IMR-90 (cell line): ENCODE measurements at regions not wholly inside any gene's neighbourhood (a gene's known extent, or its start where the extent isn't known, plus 50 kb on each side); places are given as distances from the start of the nearest gene placed in this dataset.

Experiments
- ATAC-seq: fragments of 200-7000 bp; cut with Tn5 transposase; 2 replicates; pipeline ENCODE4 v1.9.1; 2020; ENCODE audit warnings: low read depth, mild to moderate bottlenecking, moderate library complexity
- BruUV-seq: library from RNA; stranded (reverse); fragments of 400-500 nt; replicated peaks from 2 replicates; lab custom pipeline; 2021; lab: Mats Ljungman, UMichigan
- CTCF ChIA-PET: fragments of 300-600 bp; formaldehyde crosslinking; extraction: SDS; loops from one replicate; lab custom pipeline; 2021; ENCODE audit warnings: antibody characterized with exemption; lab: Yijun Ruan, JAX
- POLR2A ChIA-PET: fragments of 300-600 bp; sonication (Branson Sonifier 250); formaldehyde crosslinking; loops from one replicate; lab custom pipeline; 2022; ENCODE audit warnings: antibody characterized with exemption; ENCODE audit not compliant: unreplicated experiment; lab: Charles Lee
- DNase-seq: peaks from one replicate; pipeline ENCODE4 v3.0.0; 2013
- H2AFZ ChIP-seq: replicated peaks from 2 replicates; pipeline ENCODE3; 2013; ENCODE audit warnings: low read length, mild to moderate bottlenecking; ENCODE audit not compliant: poor library complexity
- H2AK5ac ChIP-seq: 2 replicates; pipeline ENCODE4 v1.6.1; 2013; ENCODE audit warnings: low read depth, low read length, inconsistent platforms
- H2AK9ac ChIP-seq: replicated peaks from 2 replicates; pipeline ENCODE3; 2013; ENCODE audit warnings: mild to moderate bottlenecking, low read depth, low read length, moderate library complexity; ENCODE audit not compliant: poor library complexity
- H2BK120ac ChIP-seq: 2 replicates; pipeline ENCODE4 v1.6.1; 2013; ENCODE audit warnings: low read depth, low read length, inconsistent platforms
- H2BK15ac ChIP-seq: 3 replicates; pipeline ENCODE4 v1.6.1; 2013; ENCODE audit warnings: low read depth, low read length, inconsistent platforms
- H2BK20ac ChIP-seq: 2 replicates; pipeline ENCODE4 v1.6.1; 2013; ENCODE audit warnings: low read depth, mild to moderate bottlenecking, inconsistent platforms, low read length, moderate library complexity
- H2BK5ac ChIP-seq: 2 replicates; pipeline ENCODE4 v1.6.1; 2013; ENCODE audit warnings: mild to moderate bottlenecking, low read depth, low read length, inconsistent platforms; ENCODE audit not compliant: poor library complexity, severe bottlenecking
- H3K14ac ChIP-seq: replicated peaks from 2 replicates; pipeline ENCODE4 v1.6.1; 2013; ENCODE audit warnings: low read depth, low read length, inconsistent platforms
- H3K18ac ChIP-seq: 2 replicates; pipeline ENCODE4 v1.6.1; 2013; ENCODE audit warnings: low read depth, low read length, control low read depth
- H3K23ac ChIP-seq: 2 replicates; pipeline ENCODE4 v1.6.1; 2013; ENCODE audit warnings: low read depth, low read length, inconsistent platforms
- H3K27ac ChIP-seq: 2 replicates; pipeline ENCODE4 v1.5.1; 2013; ENCODE audit warnings: mild to moderate bottlenecking, control low read depth, low read length; ENCODE audit not compliant: insufficient read depth
- H3K27me3 ChIP-seq: 2 replicates; pipeline ENCODE4 v1.6.1; 2013; ENCODE audit warnings: low read length; ENCODE audit not compliant: control insufficient read depth, insufficient read depth
- H3K36me3 ChIP-seq: 2 replicates; pipeline ENCODE4 v1.6.1; 2013; ENCODE audit warnings: low read length, mixed read lengths; ENCODE audit not compliant: control insufficient read depth, insufficient read depth
- H3K4ac ChIP-seq: 2 replicates; pipeline ENCODE4 v1.6.1; 2013; ENCODE audit warnings: low read depth, low read length, inconsistent platforms
- H3K4me1 ChIP-seq: 2 replicates; pipeline ENCODE4 v1.6.1; 2013; ENCODE audit warnings: low read length, mixed read lengths; ENCODE audit not compliant: control insufficient read depth, insufficient read depth
- H3K4me2 ChIP-seq: 2 replicates; pipeline ENCODE4 v1.6.1; 2013; ENCODE audit warnings: low read depth, mild to moderate bottlenecking, control low read depth, low read length, moderate library complexity
- H3K4me3 ChIP-seq: 2 replicates; pipeline ENCODE4 v1.5.1; 2013; ENCODE audit warnings: low read depth, mild to moderate bottlenecking, control low read depth, low read length, moderate library complexity; ENCODE audit not compliant: insufficient read depth
- H3K56ac ChIP-seq: 2 replicates; pipeline ENCODE4 v1.6.1; 2013; ENCODE audit warnings: low read length, inconsistent platforms; ENCODE audit not compliant: insufficient read depth; ENCODE audit errors: extremely low read depth
- H3K79me1 ChIP-seq, 2 experiments: 2 replicates each; pipeline ENCODE4 v1.6.1; 2013; ENCODE audit warnings: low read length in 2 of 2, inconsistent platforms in 1 of 2, low read depth in 1 of 2
- H3K9ac ChIP-seq: 2 replicates; pipeline ENCODE4 v1.6.1; 2013; ENCODE audit warnings: low read depth, low read length, control low read depth
- H3K9me1 ChIP-seq: 2 replicates; pipeline ENCODE4 v1.6.1; 2013; ENCODE audit warnings: low read length, inconsistent platforms; ENCODE audit not compliant: insufficient read depth
- H3K9me3 ChIP-seq: 2 replicates; pipeline ENCODE4 v1.6.1; 2013; ENCODE audit warnings: low read length; ENCODE audit not compliant: control insufficient read depth, insufficient read depth
- H4K20me1 ChIP-seq: 2 replicates; pipeline ENCODE4 v1.6.1; 2013; ENCODE audit warnings: low read length, inconsistent platforms; ENCODE audit not compliant: insufficient read depth
- H4K5ac ChIP-seq: 2 replicates; pipeline ENCODE4 v1.6.1; 2013; ENCODE audit warnings: mild to moderate bottlenecking, low read depth, low read length, control low read depth
- H4K8ac ChIP-seq, 2 experiments: 2 replicates each; pipeline ENCODE4 v1.6.1; 2013; ENCODE audit warnings: low read depth in 2 of 2, low read length in 2 of 2, control low read depth in 1 of 2, inconsistent platforms in 1 of 2
- H4K91ac ChIP-seq: 2 replicates; pipeline ENCODE4 v1.6.1; 2013; ENCODE audit warnings: low read depth, low read length, inconsistent platforms; ENCODE audit not compliant: insufficient read depth
- BHLHE40 ChIP-seq: fragments of 150-350 bp; IDR thresholded peaks from 2 replicates; pipeline ENCODE4 v1.6.1; 2016; ENCODE audit warnings: mild to moderate bottlenecking, low read depth, low read length
- CEBPB ChIP-seq: IDR thresholded peaks from 2 replicates; pipeline ENCODE4 v1.6.1; 2012; ENCODE audit warnings: low read depth, low read length, improper control_type of control experiment
- CHD1 ChIP-seq: IDR thresholded peaks from 2 replicates; pipeline ENCODE4 v1.6.1; 2012; ENCODE audit warnings: low read depth, low read length, improper control_type of control experiment
- FOS ChIP-seq: fragments of 150-350 bp; IDR thresholded peaks from 2 replicates; pipeline ENCODE4 v1.6.1; 2016; ENCODE audit warnings: low read depth, low read length
- MAFK ChIP-seq: IDR thresholded peaks from 2 replicates; pipeline ENCODE4 v1.6.1; 2012; ENCODE audit warnings: low read depth, low read length, improper control_type of control experiment
- MAZ ChIP-seq: IDR thresholded peaks from 2 replicates; pipeline ENCODE4 v1.6.1; 2012; ENCODE audit warnings: low read depth, mild to moderate bottlenecking, low read length, improper control_type of control experiment, moderate library complexity, borderline replicate concordance
- NFE2L2 ChIP-seq: fragments of 150-350 bp; IDR thresholded peaks from 2 replicates; pipeline ENCODE4 v1.6.1; 2016; ENCODE audit warnings: low read depth, mild to moderate bottlenecking, low read length
- POLR2A ChIP-seq: IDR thresholded peaks from 2 replicates; pipeline ENCODE4 v1.6.1; 2012; ENCODE audit warnings: mild to moderate bottlenecking, low read depth, low read length
- RAD21 ChIP-seq: IDR thresholded peaks from 2 replicates; pipeline ENCODE4 v1.6.1; 2012; ENCODE audit warnings: low read length, improper control_type of control experiment
- RCOR1 ChIP-seq: IDR thresholded peaks from 2 replicates; pipeline ENCODE4 v1.6.1; 2012; ENCODE audit warnings: mild to moderate bottlenecking, low read length, improper control_type of control experiment; ENCODE audit not compliant: insufficient replicate concordance
- RFX5 ChIP-seq: IDR thresholded peaks from 2 replicates; pipeline ENCODE4 v1.8.0; 2012; ENCODE audit warnings: low read depth, mild to moderate bottlenecking, low read length, moderate library complexity
- SMC3 ChIP-seq: fragments of 150-350 bp; IDR thresholded peaks from 2 replicates; pipeline ENCODE4 v1.6.1; 2016; ENCODE audit warnings: low read depth, mild to moderate bottlenecking, antibody characterized with exemption, low read length, moderate library complexity
- dilution Hi-C: fragments of 300-500 bp; cut with HindIII; formaldehyde crosslinking; loops from one replicate; pipeline ENCODE4 v1.14.3; 2018; ENCODE audit warnings: low sequenced_read_pairs; ENCODE audit not compliant: unreplicated experiment
- in situ Hi-C: fragments of 300-500 bp; cut with MboI; formaldehyde crosslinking; loops from 3 replicates; pipeline ENCODE4 v1.14.3; 2019; ENCODE audit warnings: low sequenced_read_pairs, inconsistent platforms, mixed read lengths
- intact Hi-C: fragments of 100-400 bp; cut with micrococcal nuclease; formaldehyde crosslinking; loops from 2 replicates; pipeline ENCODE4 v1.10.0; 2022
- TF ChIP-seq, protein P1 (sequence below): fragments of 150-350 bp; IDR thresholded peaks from 2 replicates; pipeline ENCODE4 v1.6.1; 2017; ENCODE audit warnings: mild to moderate bottlenecking, antibody characterized with exemption, low read length, low read depth
- TF ChIP-seq, protein P2 (sequence below): conservative IDR thresholded peaks from 2 replicates; pipeline ENCODE4 v1.5.1; 2012; ENCODE audit warnings: mild to moderate bottlenecking, low read depth, low read length, improper control_type of control experiment
- TF ChIP-seq, protein P3 (sequence below): fragments of 150-350 bp; IDR thresholded peaks from 2 replicates; pipeline ENCODE4 v1.6.1; 2016; ENCODE audit warnings: low read depth, mild to moderate bottlenecking, low read length, moderate library complexity, borderline replicate concordance

DNA sequence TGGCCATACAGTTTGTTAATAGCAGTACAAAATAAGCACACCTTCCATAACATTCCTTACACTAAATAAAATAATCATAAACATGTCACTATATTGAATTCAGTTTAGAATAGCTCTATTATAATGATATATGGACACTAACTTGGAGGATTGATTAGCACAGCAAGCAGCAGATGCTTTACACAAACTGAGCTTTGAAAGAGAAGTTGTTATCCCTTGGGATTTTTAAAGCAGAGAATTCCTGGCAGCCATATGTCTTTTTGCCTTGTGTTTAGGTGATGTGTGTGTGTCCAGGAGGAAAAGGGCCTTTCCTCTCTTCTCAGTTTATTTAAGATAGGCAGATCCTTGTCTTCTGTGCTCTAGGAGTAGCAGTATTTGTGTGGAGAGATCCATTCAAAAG is 232.2 kb upstream of the GRIN3A start:
- H3K79me1 ChIP-seq, result no peaks in the 10 kb centered on the region
- no peak overlapping the region for H2AFZ ChIP-seq
- TF ChIP-seq, protein P1, sequence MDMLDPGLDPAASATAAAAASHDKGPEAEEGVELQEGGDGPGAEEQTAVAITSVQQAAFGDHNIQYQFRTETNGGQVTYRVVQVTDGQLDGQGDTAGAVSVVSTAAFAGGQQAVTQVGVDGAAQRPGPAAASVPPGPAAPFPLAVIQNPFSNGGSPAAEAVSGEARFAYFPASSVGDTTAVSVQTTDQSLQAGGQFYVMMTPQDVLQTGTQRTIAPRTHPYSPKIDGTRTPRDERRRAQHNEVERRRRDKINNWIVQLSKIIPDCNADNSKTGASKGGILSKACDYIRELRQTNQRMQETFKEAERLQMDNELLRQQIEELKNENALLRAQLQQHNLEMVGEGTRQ, result no peak
- TF ChIP-seq POLR2A (no peak), FOS (no peak), CEBPB (no peak), RCOR1 (no peak), MAZ (no peak), RFX5 (no peak), SMC3 (no peak), BHLHE40 (no peak), CHD1 (no peak), NFE2L2 (no peak), RAD21 (no peak), MAFK (no peak)
- TF ChIP-seq, protein P2, sequence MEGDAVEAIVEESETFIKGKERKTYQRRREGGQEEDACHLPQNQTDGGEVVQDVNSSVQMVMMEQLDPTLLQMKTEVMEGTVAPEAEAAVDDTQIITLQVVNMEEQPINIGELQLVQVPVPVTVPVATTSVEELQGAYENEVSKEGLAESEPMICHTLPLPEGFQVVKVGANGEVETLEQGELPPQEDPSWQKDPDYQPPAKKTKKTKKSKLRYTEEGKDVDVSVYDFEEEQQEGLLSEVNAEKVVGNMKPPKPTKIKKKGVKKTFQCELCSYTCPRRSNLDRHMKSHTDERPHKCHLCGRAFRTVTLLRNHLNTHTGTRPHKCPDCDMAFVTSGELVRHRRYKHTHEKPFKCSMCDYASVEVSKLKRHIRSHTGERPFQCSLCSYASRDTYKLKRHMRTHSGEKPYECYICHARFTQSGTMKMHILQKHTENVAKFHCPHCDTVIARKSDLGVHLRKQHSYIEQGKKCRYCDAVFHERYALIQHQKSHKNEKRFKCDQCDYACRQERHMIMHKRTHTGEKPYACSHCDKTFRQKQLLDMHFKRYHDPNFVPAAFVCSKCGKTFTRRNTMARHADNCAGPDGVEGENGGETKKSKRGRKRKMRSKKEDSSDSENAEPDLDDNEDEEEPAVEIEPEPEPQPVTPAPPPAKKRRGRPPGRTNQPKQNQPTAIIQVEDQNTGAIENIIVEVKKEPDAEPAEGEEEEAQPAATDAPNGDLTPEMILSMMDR, result no peak
- TF ChIP-seq, protein P3, sequence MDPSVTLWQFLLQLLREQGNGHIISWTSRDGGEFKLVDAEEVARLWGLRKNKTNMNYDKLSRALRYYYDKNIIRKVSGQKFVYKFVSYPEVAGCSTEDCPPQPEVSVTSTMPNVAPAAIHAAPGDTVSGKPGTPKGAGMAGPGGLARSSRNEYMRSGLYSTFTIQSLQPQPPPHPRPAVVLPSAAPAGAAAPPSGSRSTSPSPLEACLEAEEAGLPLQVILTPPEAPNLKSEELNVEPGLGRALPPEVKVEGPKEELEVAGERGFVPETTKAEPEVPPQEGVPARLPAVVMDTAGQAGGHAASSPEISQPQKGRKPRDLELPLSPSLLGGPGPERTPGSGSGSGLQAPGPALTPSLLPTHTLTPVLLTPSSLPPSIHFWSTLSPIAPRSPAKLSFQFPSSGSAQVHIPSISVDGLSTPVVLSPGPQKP, result no peak
- H3K27me3 ChIP-seq, result no peaks in the 10 kb centered on the region
- no peak overlapping the region for H4K5ac ChIP-seq
- no peak overlapping the region for H2AK5ac ChIP-seq
- no peak overlapping the region for H2BK15ac ChIP-seq
- no peak overlapping the region for H2BK20ac ChIP-seq
- no peaks in the 10 kb centered on the region for H4K20me1 ChIP-seq
- no peak overlapping the region for H2BK120ac ChIP-seq
- H3K4me1 ChIP-seq, result no peaks in the 10 kb centered on the region
- no peak overlapping the region for H3K18ac ChIP-seq
- no peak overlapping the region for H3K9ac ChIP-seq
- no peak overlapping the region for H4K8ac ChIP-seq
- no TSS peak for BruUV-seq
- DNase-seq, result no peak
- no peaks in the 10 kb centered on the region for H3K9me3 ChIP-seq
- H3K4me2 ChIP-seq, result no peak overlapping the region
- H4K91ac ChIP-seq, result no peak overlapping the region
- no peak overlapping the region for H3K4ac ChIP-seq
- H3K56ac ChIP-seq, result no peak overlapping the region
- dilution Hi-C loops (no loop called here), in situ Hi-C loops (no loop called here), intact Hi-C loops (no loop called here)
- no peak overlapping the region for H2BK5ac ChIP-seq
- H2AK9ac ChIP-seq, result no peak overlapping the region
- no peaks in the 10 kb centered on the region for H3K9me1 ChIP-seq
- no peak overlapping the region for H3K23ac ChIP-seq
- no peak for ATAC-seq
- H3K36me3 ChIP-seq, result no peaks in the 10 kb centered on the region
- ChIA-PET POLR2A (no interaction called here), CTCF (no interaction called here)
- H3K14ac ChIP-seq, result no peak overlapping the region
- no peak overlapping the region for H3K4me3 ChIP-seq
- no peak overlapping the region for H3K27ac ChIP-seq
